GM10847 (cell line): ENCODE measurements at regions not wholly inside any gene's neighbourhood (a gene's known extent, or its start where the extent isn't known, plus 50 kb on each side); places are given as distances from the start of the nearest gene placed in this dataset.
A peak's percentile ranks its signal among the peaks of the same experiment; 100 is the strongest.

Experiments
- POLR2A ChIP-seq: IDR thresholded peaks from 2 replicates; pipeline ENCODE4 v1.6.1; 2011; ENCODE audit not compliant: insufficient read length; ENCODE audit errors: extremely low read depth

GRCh38 chr14:73800970-73801515, 50.6 kb upstream of the PTGR2 start:
- TF ChIP-seq POLR2A = no peak

GRCh38 chr14:73797543-73798265, 53.9 kb upstream of the PTGR2 start:
- TF ChIP-seq POLR2A = no peak

- no peak for TF ChIP-seq POLR2A
These were observed 54.6 kb upstream of the PTGR2 start for GRCh38 chr14:73796893-73797542.

GRCh38 chr14:73796415-73796814, 55.2 kb upstream of the PTGR2 start:
- TF ChIP-seq POLR2A = no peak

GRCh38 chr14:73795974-73796373, 55.7 kb upstream of the PTGR2 start:
- no peak for TF ChIP-seq POLR2A

- no peak for TF ChIP-seq POLR2A
These were observed 56.2 kb upstream of the PTGR2 start for GRCh38 chr14:73795466-73795865.

GRCh38 chr14:73794146-73794545, 57.5 kb upstream of the PTGR2 start:
- TF ChIP-seq POLR2A = no peak

GRCh38 chr14:73792481-73792880, 59.1 kb upstream of the PTGR2 start:
- no peak for TF ChIP-seq POLR2A

- no peak for TF ChIP-seq POLR2A
These were observed 61.5 kb upstream of the PTGR2 start for GRCh38 chr14:73789989-73790581.

GRCh38 chr14:73788701-73789551, 62.7 kb upstream of the PTGR2 start:
- TF ChIP-seq POLR2A = no peak

GRCh38 chr14:73788317-73788598, 63.4 kb upstream of the PTGR2 start:
- no peak for TF ChIP-seq POLR2A

- no peak for TF ChIP-seq POLR2A
These were observed 63.9 kb upstream of the PTGR2 start for GRCh38 chr14:73787486-73788316.

- TF ChIP-seq POLR2A = peak; percentile 10
These were observed 64.8 kb upstream of the PTGR2 start for GRCh38 chr14:73786636-73787485.
